CD14-positive monocyte (primary cell): ENCODE measurements at regions not wholly inside any gene's neighbourhood (a gene's known extent, or its start where the extent isn't known, plus 50 kb on each side); places are given as distances from the start of the nearest gene placed in this dataset.
"Not testable (repeated sequence)": the region's sequence is repeated elsewhere in the genome, so short reads cannot be mapped to it uniquely, and the experiment has no call there.

Source experiments
- DNase-seq, 3 donors: peaks; one replicate each; pipeline ENCODE4 v3.0.0-alpha.2; 2011 to 2022
- H2AFZ ChIP-seq: 2 replicates; pipeline ENCODE4 v1.6.0; 2012; ENCODE audit warnings: mild to moderate bottlenecking, low read depth, low read length, inconsistent platforms; ENCODE audit not compliant: insufficient read depth, poor library complexity, severe bottlenecking
- H3K27ac ChIP-seq, 2 donors: 1 replicate in 1 of 2; 2 replicates in 1 of 2; pipeline ENCODE4 v1.5.1; 2012 to 2013; ENCODE audit warnings: low read length in 2 of 2, control low read depth in 1 of 2, inconsistent platforms in 1 of 2, low read depth in 1 of 2, mild to moderate bottlenecking in 1 of 2
- H3K27me3 ChIP-seq, 2 donors: one replicate each; pipeline versions ENCODE4 v1.6.0 to v1.6.1; 2011 to 2013; ENCODE audit warnings: low read length in 2 of 2; ENCODE audit not compliant: control insufficient read depth in 2 of 2, insufficient read depth in 2 of 2
- H3K36me3 ChIP-seq, 2 donors: replicated peaks in 1 of 2; 1 replicate in 1 of 2; 2 replicates in 1 of 2; pipeline versions ENCODE4 v1.5.1 to v1.6.1; 2012 to 2013; ENCODE audit warnings: low read length in 2 of 2, control low read depth in 1 of 2, inconsistent platforms in 1 of 2, mild to moderate bottlenecking in 1 of 2; ENCODE audit not compliant: insufficient read depth in 2 of 2, control insufficient read depth in 1 of 2
- H3K4me1 ChIP-seq, 2 donors: 1 replicate in 1 of 2; 2 replicates in 1 of 2; pipeline versions ENCODE4 v1.5.1 to v1.6.1; 2012 to 2013; ENCODE audit warnings: low read length in 2 of 2, control low read depth in 1 of 2, inconsistent platforms in 1 of 2, mild to moderate bottlenecking in 1 of 2, moderate library complexity in 1 of 2; ENCODE audit not compliant: insufficient read depth in 2 of 2, control insufficient read depth in 1 of 2
- H3K4me2 ChIP-seq: replicated peaks from 2 replicates; pipeline ENCODE3; 2012; ENCODE audit warnings: low read length, moderate library complexity, mild to moderate bottlenecking; ENCODE audit not compliant: poor library complexity, severe bottlenecking; ENCODE audit errors: extremely low read depth
- H3K4me3 ChIP-seq, 3 experiments: fragments of 200-600 bp in 1 of 3; sonication (generic) in 1 of 3; replicated peaks in 1 of 3; 1 replicate in 2 of 3; 2 replicates in 1 of 3; pipeline ENCODE4 v1.5.1; 2011 to 2013; ENCODE audit warnings: low read length in 3 of 3, mild to moderate bottlenecking in 3 of 3, control low read depth in 2 of 3, low read depth in 2 of 3, inconsistent platforms in 1 of 3, moderate library complexity in 1 of 3
- H3K79me2 ChIP-seq: 2 replicates; pipeline ENCODE4 v1.6.0; 2012; ENCODE audit warnings: mild to moderate bottlenecking, control low read depth, inconsistent platforms, low read length, moderate library complexity; ENCODE audit not compliant: insufficient read depth
- H3K9ac ChIP-seq: 2 replicates; pipeline ENCODE4 v1.6.0; 2017; ENCODE audit warnings: low read length, mild to moderate bottlenecking; ENCODE audit not compliant: insufficient read depth, poor library complexity, severe bottlenecking
- H3K9me3 ChIP-seq, 2 donors: replicated peaks in 1 of 2; 1 replicate in 1 of 2; 2 replicates in 1 of 2; pipeline versions ENCODE4 v1.5.1 to v1.6.1; 2012 to 2013; ENCODE audit warnings: low read length in 2 of 2, control low read depth in 1 of 2; ENCODE audit not compliant: control insufficient read depth in 1 of 2, insufficient read depth in 1 of 2
- H4K20me1 ChIP-seq: 2 replicates; pipeline ENCODE4 v1.6.0; 2012; ENCODE audit warnings: mild to moderate bottlenecking, low read length, control low read depth, moderate library complexity; ENCODE audit not compliant: insufficient read depth
- H3K27ac Mint-ChIP-seq, 7 donors: one replicate each; pipeline ENCODE4 v1.8.0; 2020; ENCODE audit warnings: mild to moderate bottlenecking in 7 of 7, mixed read lengths in 7 of 7, moderate library complexity in 6 of 7, inconsistent platforms in 2 of 7
- H3K27me3 Mint-ChIP-seq, 3 donors: one replicate each; pipeline ENCODE4 v1.8.0; 2021 to 2022; ENCODE audit warnings: low read depth in 3 of 3, mild to moderate bottlenecking in 3 of 3, mixed read lengths in 3 of 3, moderate library complexity in 3 of 3, inconsistent platforms in 1 of 3
- H3K36me3 Mint-ChIP-seq, 2 donors: one replicate each; pipeline ENCODE4 v1.8.0; 2020; ENCODE audit warnings: mixed read lengths in 2 of 2, inconsistent platforms in 1 of 2, mild to moderate bottlenecking in 1 of 2
- H3K4me1 Mint-ChIP-seq: one replicate; pipeline ENCODE4 v1.8.0; 2020; ENCODE audit warnings: mild to moderate bottlenecking, mixed read lengths
- H3K4me3 Mint-ChIP-seq, 2 donors: one replicate each; pipeline ENCODE4 v1.8.0; 2020; ENCODE audit warnings: mild to moderate bottlenecking in 2 of 2, mixed read lengths in 2 of 2, moderate library complexity in 1 of 2
- H3K9me3 Mint-ChIP-seq, 7 donors: one replicate each; pipeline ENCODE4 v1.8.0; 2020 to 2022; ENCODE audit warnings: mixed read lengths in 7 of 7, mild to moderate bottlenecking in 6 of 7, moderate library complexity in 6 of 7, inconsistent platforms in 2 of 7
- WGBS: methylation state at CpG from one replicate; pipeline ENCODE4 v1.1.5; 2013; ENCODE audit warnings: missing lambda C conversion rate; ENCODE audit not compliant: insufficient coverage; 5-methylcytosine and 5-hydroxymethylcytosine counted together
- intact Hi-C, 2 donors: fragments of 100-400 bp; cut with micrococcal nuclease; formaldehyde crosslinking; loops; one replicate each; pipeline versions ENCODE4 v1.15.0 to v1.15.1; 2023
- TF ChIP-seq, protein P1 (sequence below): fragments of 200-600 bp; IDR thresholded peaks from one replicate; pipeline ENCODE4 v1.8.0; 2022; ENCODE audit warnings: antibody characterized with exemption, mild to moderate bottlenecking

DNA sequence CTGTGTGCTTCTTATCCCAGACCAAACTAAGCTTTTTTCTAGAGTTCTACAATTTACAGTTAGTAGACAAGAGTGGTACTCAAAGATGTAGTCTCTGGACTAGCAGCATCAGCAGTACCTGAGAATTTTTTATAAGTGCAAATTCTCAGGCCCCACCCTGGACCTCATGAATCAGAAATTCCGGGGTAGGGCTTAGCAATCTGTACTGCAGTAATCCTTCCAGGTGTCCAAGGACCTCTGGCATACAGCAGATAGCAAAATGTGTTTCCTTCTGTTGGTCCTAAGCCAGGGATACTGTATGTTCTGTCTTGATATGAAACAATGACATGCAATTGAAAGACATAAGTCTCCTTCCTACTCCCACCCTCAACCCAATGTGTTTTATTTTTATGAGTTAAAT, 194.3 kb downstream of the MSX2 start:
- Mint-ChIP-seq H3K4me3 (no peak overlapping the region), H3K4me1 (peaks cover 4% of the 10 kb centered on the region)

DNA sequence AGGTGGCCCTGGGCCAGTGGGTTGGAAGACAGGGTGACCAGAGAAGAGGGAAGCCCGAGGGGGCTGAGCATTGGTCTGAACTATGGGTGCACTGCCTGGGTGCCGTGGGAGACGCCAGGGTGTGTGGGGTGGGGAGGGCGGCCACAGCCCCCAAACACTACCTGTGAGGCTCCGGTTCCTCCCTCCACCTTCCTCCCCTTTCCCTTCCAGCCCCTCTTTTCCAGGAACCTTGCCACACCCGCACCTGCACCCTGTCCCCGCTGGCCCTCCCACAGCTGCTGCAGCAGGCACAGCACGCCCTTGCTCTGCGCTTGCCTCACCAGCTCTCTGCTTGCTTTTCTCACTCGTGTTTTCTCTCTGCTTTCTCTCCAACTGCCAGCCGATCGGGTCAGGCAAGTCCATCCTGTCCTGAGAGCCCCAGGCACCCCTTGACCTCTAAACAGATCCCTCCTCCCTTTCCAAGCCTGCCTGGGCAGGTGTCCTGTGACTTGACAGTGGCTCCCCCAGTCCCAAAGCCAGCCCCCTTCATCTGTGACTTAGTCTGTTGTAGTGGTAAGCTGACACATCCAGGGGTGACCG, 193.7 kb downstream of the MSX2 start:
- intact Hi-C loops = no loop called here
- Histone ChIP-seq H3K4me3 (no peak overlapping the region), H4K20me1 (no peaks in the 10 kb centered on the region), H3K36me3 (no peaks in the 10 kb centered on the region), H3K79me2 (no peaks in the 10 kb centered on the region), H2AFZ (no peak overlapping the region), H3K9me3 (no peaks in the 10 kb centered on the region), H3K9ac (no peak overlapping the region), H3K4me1 (no peaks in the 10 kb centered on the region), H3K27me3 (no peaks in the 10 kb centered on the region), H3K4me2 (no peak overlapping the region), H3K27ac (no peak overlapping the region)
- WGBS = 94% methylated on average over 7 of the region's 13 CpGs
- DNase-seq = no peak
- Mint-ChIP-seq H3K36me3 (no peaks in the 10 kb centered on the region), H3K4me3 (no peak overlapping the region), H3K27me3 (peaks cover 0 to 8% (median 0%) of the 10 kb centered on the region in 3 donors), H3K27ac (no peak overlapping the region), H3K9me3 (no peaks in the 10 kb centered on the region), H3K4me1 (peaks cover 4% of the 10 kb centered on the region)
- TF ChIP-seq, protein P1, sequence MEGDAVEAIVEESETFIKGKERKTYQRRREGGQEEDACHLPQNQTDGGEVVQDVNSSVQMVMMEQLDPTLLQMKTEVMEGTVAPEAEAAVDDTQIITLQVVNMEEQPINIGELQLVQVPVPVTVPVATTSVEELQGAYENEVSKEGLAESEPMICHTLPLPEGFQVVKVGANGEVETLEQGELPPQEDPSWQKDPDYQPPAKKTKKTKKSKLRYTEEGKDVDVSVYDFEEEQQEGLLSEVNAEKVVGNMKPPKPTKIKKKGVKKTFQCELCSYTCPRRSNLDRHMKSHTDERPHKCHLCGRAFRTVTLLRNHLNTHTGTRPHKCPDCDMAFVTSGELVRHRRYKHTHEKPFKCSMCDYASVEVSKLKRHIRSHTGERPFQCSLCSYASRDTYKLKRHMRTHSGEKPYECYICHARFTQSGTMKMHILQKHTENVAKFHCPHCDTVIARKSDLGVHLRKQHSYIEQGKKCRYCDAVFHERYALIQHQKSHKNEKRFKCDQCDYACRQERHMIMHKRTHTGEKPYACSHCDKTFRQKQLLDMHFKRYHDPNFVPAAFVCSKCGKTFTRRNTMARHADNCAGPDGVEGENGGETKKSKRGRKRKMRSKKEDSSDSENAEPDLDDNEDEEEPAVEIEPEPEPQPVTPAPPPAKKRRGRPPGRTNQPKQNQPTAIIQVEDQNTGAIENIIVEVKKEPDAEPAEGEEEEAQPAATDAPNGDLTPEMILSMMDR = no peak

More for the DNA sequence above, 194.3 kb downstream of the MSX2 start:
- Histone ChIP-seq H3K9ac (no peak overlapping the region), H4K20me1 (no peaks in the 10 kb centered on the region), H3K79me2 (no peaks in the 10 kb centered on the region), H3K4me2 (no peak overlapping the region), H3K27ac (no peak overlapping the region), H3K36me3 (no peaks in the 10 kb centered on the region), H3K27me3 (no peaks in the 10 kb centered on the region), H3K4me1 (no peaks in the 10 kb centered on the region), H3K9me3 (no peaks in the 10 kb centered on the region), H3K4me3 (no peak overlapping the region), H2AFZ (no peak overlapping the region)
- WGBS = no CpG with 5 or more reads among the region's 1 CpG
- no peak for DNase-seq
- intact Hi-C loops = no loop called here
- H3K27me3 Mint-ChIP-seq = peaks cover 0 to 8% (median 0%) of the 10 kb centered on the region in 3 donors
- H3K9me3 Mint-ChIP-seq = no peaks in the 10 kb centered on the region
- H3K36me3 Mint-ChIP-seq = no peaks in the 10 kb centered on the region
- H3K27ac Mint-ChIP-seq = no peak overlapping the region
- TF ChIP-seq, protein P1 = no peak

DNA sequence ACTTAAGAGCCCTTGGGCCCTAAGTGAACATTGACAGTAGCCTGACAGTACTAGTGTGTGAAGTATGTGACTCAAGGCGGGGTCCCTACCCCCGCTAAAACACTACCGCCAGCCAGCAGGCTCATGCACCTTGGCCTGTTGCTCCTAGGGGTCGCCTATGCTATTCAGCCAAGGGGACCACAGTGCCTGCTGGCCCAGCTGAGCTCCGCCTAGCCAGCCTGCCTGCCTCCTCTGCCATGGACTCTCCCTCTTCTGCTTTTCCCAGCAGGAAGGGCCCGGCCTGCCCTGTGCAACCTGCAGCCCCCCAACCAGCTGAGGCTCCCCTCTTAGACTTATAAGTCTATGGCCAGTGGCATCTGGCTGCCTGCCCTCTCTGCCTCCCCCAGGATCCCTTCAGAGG, 193.1 kb downstream of the MSX2 start:
- DNase-seq, H2AFZ ChIP-seq, H3K27me3 Mint-ChIP-seq, H4K20me1 ChIP-seq, H3K27ac ChIP-seq, H3K36me3 Mint-ChIP-seq, H3K9me3 ChIP-seq, H3K79me2 ChIP-seq, H3K36me3 ChIP-seq, H3K27me3 ChIP-seq, intact Hi-C loops, H3K4me1 ChIP-seq, H3K4me3 Mint-ChIP-seq, H3K4me3 ChIP-seq, H3K9me3 Mint-ChIP-seq, H3K4me2 ChIP-seq, H3K9ac ChIP-seq, H3K4me1 Mint-ChIP-seq, H3K27ac Mint-ChIP-seq: not testable (repeated sequence)
- 94% methylated on average over 6 of the region's 6 CpGs for WGBS
